Frontal cortex (tissue), 3 donors: ENCODE measurements at regions not wholly inside any gene's neighbourhood (a gene's known extent, or its start where the extent isn't known, plus 50 kb on each side); places are given as distances from the start of the nearest gene placed in this dataset.
"Not testable (repeated sequence)": the region's sequence is repeated elsewhere in the genome, so short reads cannot be mapped to it uniquely, and the experiment has no call there.

Source experiments
- DNase-seq, 2 donors: peaks; one replicate each; pipeline ENCODE4 v3.0.0; 2012; ENCODE audit warnings: low spot score in 2 of 2
- FAIRE-seq: peaks from 2 replicates; lab custom pipeline; 2012; peaks lifted over from hg19 to GRCh38; lab: Jason Lieb, UNC
- donor health status: control.
- donor health status: control.
- donor health status: control.

DNA sequence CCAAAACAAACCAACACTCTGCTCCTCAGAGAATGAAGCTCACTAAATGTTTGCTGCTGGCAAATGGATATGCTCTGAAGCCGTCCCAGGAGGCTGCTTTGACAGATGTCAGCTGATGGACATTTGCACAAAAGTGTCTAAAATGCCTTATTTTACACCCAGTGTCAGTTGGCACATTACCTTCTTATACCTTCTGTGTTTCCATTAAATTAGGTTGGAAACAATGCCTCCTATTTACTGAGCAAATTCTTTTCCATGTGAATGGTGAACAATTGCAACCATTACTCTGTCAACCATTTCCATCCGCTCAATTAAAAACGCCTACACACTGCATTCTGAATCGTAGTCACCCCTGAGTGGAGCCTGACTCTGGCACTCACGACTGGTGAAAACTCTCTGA is 1679.9 kb upstream of the FLRT2 start:
- FAIRE-seq (no peak), DNase-seq (no peak)

DNA sequence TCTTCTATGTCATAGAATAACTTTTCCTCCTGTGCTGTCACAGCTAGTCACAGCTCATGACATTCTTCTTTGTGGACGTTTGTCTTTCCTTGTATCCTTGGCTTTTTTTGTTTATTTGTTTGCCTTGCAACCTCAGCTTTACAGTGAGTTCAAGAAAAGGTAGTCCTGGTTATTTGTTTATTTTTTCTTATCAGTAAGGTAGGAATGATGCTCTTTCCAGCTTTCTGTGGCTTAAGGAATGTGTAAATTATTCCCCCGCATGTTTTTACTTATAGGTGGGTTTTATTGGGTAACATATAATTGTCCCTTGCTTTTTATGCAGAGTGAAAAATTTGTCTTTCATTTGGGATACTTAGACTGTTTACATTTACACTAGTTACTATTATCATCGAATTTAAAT is 1673.6 kb upstream of the FLRT2 start:
- DNase-seq (no peak), FAIRE-seq (no peak)

DNA sequence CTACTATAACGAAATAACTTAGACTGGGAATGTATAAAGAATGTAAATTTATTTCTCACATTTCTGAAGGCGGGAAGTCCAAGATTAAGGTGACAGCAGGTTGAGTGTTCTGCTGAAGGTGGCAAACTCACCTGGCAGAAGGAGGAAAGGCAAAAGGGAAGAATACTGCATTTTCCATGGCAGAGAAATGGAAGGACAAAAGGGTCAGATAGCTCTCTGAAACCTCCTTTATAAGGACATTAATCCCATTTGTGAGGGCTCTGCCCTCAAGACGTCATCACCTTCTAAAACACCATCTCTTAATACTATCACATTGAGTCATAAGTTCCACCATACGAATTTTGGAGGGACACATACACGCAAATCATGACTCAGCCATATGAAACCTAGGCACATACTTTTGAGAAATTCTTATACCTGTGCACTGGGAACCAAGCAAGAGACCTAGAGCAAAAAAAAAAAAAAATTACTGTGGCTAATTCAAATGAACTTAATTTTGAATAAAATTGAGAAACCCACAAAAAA is 1669.3 kb upstream of the FLRT2 start:
- FAIRE-seq = no peak
- DNase-seq = no peak

- DNase-seq (no peak), FAIRE-seq (no peak)
Observed at GRCh38 chr14:83863042-83863774, 1666.7 kb upstream of the FLRT2 start.

GRCh38 chr14:83864106-83864505 is 1665.8 kb upstream of the FLRT2 start:
- DNase-seq (no peak), FAIRE-seq (no peak)

GRCh38 chr14:83867566-83868225 is 1662.2 kb upstream of the FLRT2 start:
- FAIRE-seq = no peak
- DNase-seq = no peak

GRCh38 chr14:83870546-83871270 is 1659.2 kb upstream of the FLRT2 start:
- DNase-seq (no peak), FAIRE-seq (no peak)

DNA sequence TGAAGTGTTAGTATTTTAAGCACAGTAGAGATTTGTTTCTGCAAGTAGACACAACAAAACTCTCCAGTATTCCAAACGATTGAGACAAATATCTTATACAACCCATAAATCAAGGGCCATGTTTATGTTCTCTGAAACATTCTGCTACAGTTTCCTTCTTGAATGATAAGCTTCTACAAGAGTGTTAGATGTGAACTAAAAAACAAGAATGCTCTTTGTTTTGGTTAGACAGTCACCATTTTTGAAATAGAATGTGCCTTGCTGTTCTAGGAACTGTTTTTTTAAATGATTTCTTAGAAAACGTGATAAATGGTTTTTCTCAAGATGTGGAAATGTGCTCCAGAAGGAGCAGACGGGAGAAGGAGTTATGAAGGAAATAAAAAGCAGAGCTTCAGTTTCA is 1656.3 kb upstream of the FLRT2 start:
- FAIRE-seq = no peak
- no peak for DNase-seq

DNA sequence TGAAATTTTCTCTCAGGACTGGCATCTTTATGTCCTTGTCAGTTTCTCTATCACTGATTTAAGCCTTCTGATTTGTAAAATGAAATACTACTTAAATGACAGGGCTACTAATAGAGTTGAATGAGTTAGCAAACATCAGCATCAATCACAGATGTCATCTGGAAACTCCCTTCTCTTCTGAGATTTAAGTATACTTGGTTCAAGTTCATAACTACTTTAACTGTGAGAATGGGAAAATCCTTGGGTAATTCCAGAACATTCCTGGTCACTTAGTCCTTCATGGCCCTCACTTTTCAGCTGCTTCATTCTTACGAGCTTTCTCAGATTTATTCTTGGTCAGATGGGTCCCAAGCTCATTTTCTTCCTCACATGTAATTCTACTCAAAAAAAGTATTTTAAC is 1655.3 kb upstream of the FLRT2 start:
- DNase-seq = no peak
- FAIRE-seq = no peak

GRCh38 chr14:83883732-83884131 is 1646.2 kb upstream of the FLRT2 start:
- DNase-seq (no peak), FAIRE-seq (no peak)

- no peak for DNase-seq
- no peak for FAIRE-seq
Observed at GRCh38 chr14:83885837-83886293, 1644.1 kb upstream of the FLRT2 start.

- FAIRE-seq = no peak
Observed at GRCh38 chr14:83887866-83888265, 1642.1 kb upstream of the FLRT2 start.

DNA sequence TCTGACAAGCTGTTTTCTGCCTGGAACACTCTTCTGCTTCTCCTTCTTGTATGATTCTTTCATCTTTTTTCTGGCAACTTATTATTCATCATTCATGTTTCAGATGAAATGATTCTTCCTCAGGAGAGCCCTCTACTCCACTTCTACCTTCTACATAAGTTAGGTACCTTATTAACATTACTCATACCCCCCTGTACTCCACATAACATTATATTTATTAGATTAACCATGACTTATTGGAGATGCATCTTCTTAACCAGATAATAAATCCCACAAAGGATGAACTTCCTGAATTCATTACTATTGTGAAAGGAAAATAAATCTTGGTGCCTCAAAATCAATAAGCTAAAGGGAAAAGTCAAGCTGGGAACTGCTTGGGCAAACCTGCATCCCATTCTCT is 1636.5 kb upstream of the FLRT2 start:
- no peak for DNase-seq
- FAIRE-seq = no peak

More at GRCh38 chr14:83887866-83888265, 1642.1 kb upstream of the FLRT2 start:
- no peak for DNase-seq

GRCh38 chr14:83894568-83894967 is 1635.4 kb upstream of the FLRT2 start:
- no peak for FAIRE-seq
- DNase-seq = no peak

DNA sequence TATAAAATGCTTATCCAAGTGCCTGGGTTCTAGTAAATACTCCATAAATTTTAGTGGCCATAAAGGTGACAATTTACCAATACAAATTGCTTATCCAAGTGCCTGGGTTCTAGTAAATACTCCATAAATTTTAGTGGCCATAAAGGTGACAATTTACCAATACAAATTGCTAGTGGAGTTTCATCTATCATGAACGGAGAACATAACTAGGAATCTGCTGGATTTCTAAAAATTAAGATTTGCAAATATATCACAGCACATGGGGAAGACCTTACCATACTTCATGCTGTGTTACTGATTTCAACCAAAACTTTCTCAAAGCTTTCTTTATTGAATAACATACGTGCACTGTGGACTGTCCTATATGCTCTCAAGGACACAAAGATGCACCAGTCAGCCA is 1631.4 kb upstream of the FLRT2 start:
- DNase-seq, FAIRE-seq: not testable (repeated sequence)

- no peak for FAIRE-seq
- DNase-seq = no peak
Observed at GRCh38 chr14:83899706-83900105, 1630.2 kb upstream of the FLRT2 start.

DNA sequence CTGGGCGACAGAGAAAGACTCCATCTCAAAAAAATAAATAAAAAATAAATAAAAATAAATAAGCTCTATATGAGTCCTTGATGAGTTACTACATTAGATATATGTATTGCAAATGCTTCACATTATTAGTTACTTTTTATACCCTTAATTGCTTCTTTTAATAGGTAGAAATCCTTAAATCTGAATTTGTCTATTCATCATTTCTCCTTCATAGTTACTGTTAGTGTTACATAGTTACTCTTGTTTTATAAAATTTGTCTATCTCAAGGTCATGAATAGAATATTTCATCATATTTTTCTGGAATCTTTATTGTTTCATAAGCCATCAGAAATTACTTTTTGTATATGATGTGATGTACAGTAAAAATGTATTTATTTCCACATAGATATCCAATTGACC is 1624.8 kb upstream of the FLRT2 start:
- DNase-seq (no peak), FAIRE-seq (no peak)

DNA sequence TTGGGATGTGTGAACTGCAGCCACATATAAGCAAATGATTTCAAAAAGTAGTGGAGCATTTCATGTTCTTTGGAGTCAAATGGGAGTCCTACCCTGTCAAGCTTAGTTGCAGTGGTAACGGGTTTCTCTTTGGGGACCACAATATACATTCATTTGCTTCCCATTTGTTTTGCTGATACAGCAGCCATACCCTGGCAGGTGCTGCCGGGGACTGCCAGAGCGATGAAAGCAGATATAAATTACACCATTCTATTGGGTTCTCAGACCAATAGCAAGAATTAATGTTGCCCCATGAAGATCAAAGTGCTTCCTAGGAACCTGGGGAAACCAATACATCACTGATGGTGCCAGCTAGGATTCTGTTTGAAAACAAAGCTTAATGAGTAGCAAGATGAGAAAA is 1621.5 kb upstream of the FLRT2 start:
- DNase-seq = no peak
- FAIRE-seq = no peak

DNA sequence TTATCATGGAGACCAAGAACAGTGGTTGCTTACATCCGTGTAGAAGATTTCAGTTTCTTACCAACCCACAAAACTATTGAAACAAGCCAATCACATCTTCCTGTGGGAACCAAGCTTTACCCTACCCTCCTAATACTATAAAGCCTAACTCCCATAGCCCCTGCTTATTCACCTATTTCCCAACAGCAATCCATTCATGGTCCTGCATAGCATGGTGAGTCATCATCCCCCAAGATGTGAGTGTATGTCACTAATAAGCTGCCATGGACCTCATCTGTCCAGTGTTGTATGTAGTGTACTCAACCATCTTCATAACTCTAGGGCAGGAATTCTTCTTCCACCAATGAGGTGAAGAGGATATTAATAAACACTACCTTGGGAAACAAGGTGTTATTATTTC is 1620.4 kb upstream of the FLRT2 start:
- no peak for FAIRE-seq
- no peak for DNase-seq

- FAIRE-seq = no peak
- no peak for DNase-seq
Observed at GRCh38 chr14:83912032-83912642, 1617.8 kb upstream of the FLRT2 start.
